Endodermal cell (in vitro differentiated cells): ENCODE measurements at regions not wholly inside any gene's neighbourhood (a gene's known extent, or its start where the extent isn't known, plus 50 kb on each side); places are given as distances from the start of the nearest gene placed in this dataset.

Experiments
- DNase-seq: peaks from one replicate; pipeline ENCODE4 v3.0.0-alpha.2; 2017
- H3K27ac ChIP-seq: 2 replicates; pipeline ENCODE4 v1.5.1; 2013; ENCODE audit warnings: mild to moderate bottlenecking, low read depth, low read length, moderate library complexity
- H3K27me3 ChIP-seq: 2 replicates; pipeline ENCODE4 v1.6.1; 2013; ENCODE audit warnings: mild to moderate bottlenecking, low read length, moderate library complexity; ENCODE audit not compliant: insufficient read depth, control insufficient read depth, poor library complexity, severe bottlenecking
- H3K36me3 ChIP-seq: 2 replicates; pipeline ENCODE4 v1.7.0; 2013; ENCODE audit warnings: mild to moderate bottlenecking, low read length, moderate library complexity; ENCODE audit not compliant: control insufficient read depth, insufficient read depth
- H3K4me1 ChIP-seq: one replicate; pipeline ENCODE4 v1.7.0; 2013; ENCODE audit warnings: low read length; ENCODE audit not compliant: control insufficient read depth, insufficient read depth
- H3K4me3 ChIP-seq: 2 replicates; pipeline ENCODE4 v1.5.1; 2013; ENCODE audit warnings: mild to moderate bottlenecking, low read length, moderate library complexity
- H3K9ac ChIP-seq: 2 replicates; pipeline ENCODE4 v1.6.1; 2013; ENCODE audit warnings: mild to moderate bottlenecking, low read length, moderate library complexity; ENCODE audit not compliant: poor library complexity, severe bottlenecking; ENCODE audit errors: extremely low read depth
- H3K9me3 ChIP-seq: 2 replicates; pipeline ENCODE4 v1.6.1; 2013; ENCODE audit warnings: mild to moderate bottlenecking, low read length, moderate library complexity; ENCODE audit not compliant: control insufficient read depth
- H3K27ac Mint-ChIP-seq: 2 replicates; pipeline ENCODE4 v1.8.0; 2020; ENCODE audit warnings: mixed read lengths
- H3K27me3 Mint-ChIP-seq: 2 replicates; pipeline ENCODE4 v1.8.0; 2021; ENCODE audit warnings: mild to moderate bottlenecking, mixed read lengths; ENCODE audit not compliant: insufficient read depth
- H3K36me3 Mint-ChIP-seq: 2 replicates; pipeline ENCODE4 v1.8.0; 2020; ENCODE audit warnings: low read depth, mixed read lengths
- H3K4me1 Mint-ChIP-seq: 2 replicates; pipeline ENCODE4 v1.8.0; 2020; ENCODE audit warnings: mixed read lengths
- H3K4me3 Mint-ChIP-seq: 2 replicates; pipeline ENCODE4 v1.8.0; 2020; ENCODE audit warnings: mild to moderate bottlenecking, moderate library complexity, mixed read lengths
- H3K9me3 Mint-ChIP-seq: 2 replicates; pipeline ENCODE4 v1.8.0; 2020; ENCODE audit warnings: mild to moderate bottlenecking, mixed read lengths
- CTCF ChIP-seq: fragments of 200-600 bp; sonication (generic); conservative IDR thresholded peaks from 2 replicates; pipeline ENCODE4 v1.5.0; 2021; ENCODE audit warnings: antibody characterized with exemption, mild to moderate bottlenecking
- WGBS, 2 experiments: methylation state at CpG; one replicate each; pipeline versions ENCODE4 v1.1.5 to v1.1.7; 2013; ENCODE audit warnings: missing lambda C conversion rate in 2 of 2, mixed read lengths in 1 of 2; ENCODE audit not compliant: insufficient coverage in 1 of 2, insufficient read length in 1 of 2; 5-methylcytosine and 5-hydroxymethylcytosine counted together

DNA sequence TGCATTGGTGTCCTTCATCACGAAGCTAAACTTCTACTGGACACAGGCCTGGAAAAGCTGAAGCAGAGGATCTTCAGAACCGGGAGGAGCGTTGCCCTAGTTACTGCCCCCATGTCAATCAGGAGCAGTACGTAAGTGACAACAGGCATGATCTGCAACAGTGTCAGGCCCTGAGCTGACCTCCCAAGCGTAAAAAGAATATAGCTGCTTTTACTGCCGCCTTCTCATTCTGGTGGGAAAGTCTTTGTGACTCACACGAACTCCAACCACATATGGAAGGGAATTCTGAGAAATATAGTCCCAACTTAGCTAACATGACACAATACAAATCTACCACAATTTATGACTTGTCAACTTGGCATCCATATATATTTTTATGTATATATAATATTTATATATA, 1007.7 kb upstream of the CDH2 start:
- no peak overlapping the region for H3K27ac Mint-ChIP-seq
- TF ChIP-seq CTCF: no peak
- peaks cover 16% of the 10 kb centered on the region for H3K4me1 Mint-ChIP-seq
- WGBS, 2 experiments: 92 to 93% methylated on average over 6 to 7 of the region's 7 CpGs
- no peaks in the 10 kb centered on the region for H3K36me3 Mint-ChIP-seq
- Histone ChIP-seq H3K9me3 (no peaks in the 10 kb centered on the region), H3K36me3 (no peaks in the 10 kb centered on the region), H3K4me3 (no peak overlapping the region), H3K27me3 (no peaks in the 10 kb centered on the region), H3K4me1 (peaks cover 5% of the 10 kb centered on the region), H3K9ac (no peak overlapping the region), H3K27ac (no peak overlapping the region)
- no peaks in the 10 kb centered on the region for H3K27me3 Mint-ChIP-seq
- no peak overlapping the region for H3K4me3 Mint-ChIP-seq
- DNase-seq: no peak
- H3K9me3 Mint-ChIP-seq: no peaks in the 10 kb centered on the region

DNA sequence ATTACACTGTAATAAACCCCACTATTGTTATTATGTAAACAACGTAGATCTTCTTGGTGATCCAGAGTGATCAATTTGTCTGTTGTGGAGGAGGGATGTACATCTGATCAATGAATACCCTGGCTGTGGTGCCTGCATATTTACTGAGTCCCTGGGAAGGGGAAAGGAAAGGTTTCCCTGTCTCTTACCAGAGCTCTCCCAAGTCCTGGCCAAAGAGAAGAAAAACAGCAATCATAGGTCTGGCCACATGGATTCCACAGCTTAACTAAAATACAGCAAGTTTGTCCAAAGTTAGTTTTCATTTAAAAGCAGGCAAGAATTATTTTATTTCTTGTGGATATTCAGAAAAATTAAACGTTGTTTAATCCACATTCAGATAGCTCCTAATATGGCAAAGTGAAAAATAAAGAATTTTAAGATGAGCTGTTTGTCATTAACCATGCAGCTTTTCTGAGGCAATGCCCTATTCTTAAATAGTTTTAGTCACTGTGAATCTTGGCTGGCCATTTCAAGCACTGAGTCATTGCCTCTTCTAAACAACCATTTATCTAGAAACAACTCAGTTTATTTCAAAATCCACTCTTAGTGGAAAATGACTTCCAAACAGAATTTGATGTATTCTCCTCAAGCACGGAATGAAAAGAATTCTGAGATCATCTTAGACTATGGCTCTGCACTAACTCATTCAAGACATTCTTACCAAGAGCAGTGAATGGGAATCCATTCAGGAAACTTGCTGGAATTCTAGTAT, 1004.4 kb upstream of the CDH2 start:
- DNase-seq: no peak
- Mint-ChIP-seq H3K36me3 (no peaks in the 10 kb centered on the region), H3K4me1 (peaks cover 10% of the 10 kb centered on the region), H3K27ac (no peak overlapping the region), H3K9me3 (no peaks in the 10 kb centered on the region), H3K4me3 (no peak overlapping the region), H3K27me3 (no peaks in the 10 kb centered on the region)
- WGBS, 2 experiments: 60 to 90% methylated on average over 1 to 3 of the region's 3 CpGs
- Histone ChIP-seq H3K27ac (no peak overlapping the region), H3K27me3 (no peaks in the 10 kb centered on the region), H3K4me3 (no peak overlapping the region), H3K36me3 (no peaks in the 10 kb centered on the region), H3K9me3 (no peaks in the 10 kb centered on the region), H3K9ac (no peak overlapping the region), H3K4me1 (peaks cover 5% of the 10 kb centered on the region)
- no peak for TF ChIP-seq CTCF

DNA sequence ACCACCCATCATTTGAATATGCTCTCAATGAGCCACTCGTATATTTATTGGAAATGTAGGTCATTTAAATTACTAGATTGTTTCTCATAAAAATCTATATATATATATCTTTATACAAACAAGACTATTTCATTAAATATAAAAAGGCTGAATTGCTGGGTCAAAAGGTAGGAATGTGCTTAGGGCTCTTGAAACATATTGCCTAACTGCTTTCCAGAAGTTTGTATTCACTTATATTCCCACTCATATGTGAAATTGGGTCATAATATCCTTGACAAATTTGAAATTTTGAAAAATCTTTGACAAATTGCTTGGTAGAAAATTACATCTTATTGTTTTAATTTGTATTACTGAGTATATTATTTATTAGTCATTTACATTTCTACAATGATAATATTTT, 999.8 kb upstream of the CDH2 start:
- Mint-ChIP-seq H3K4me3 (no peak overlapping the region), H3K27me3 (no peaks in the 10 kb centered on the region), H3K9me3 (no peaks in the 10 kb centered on the region), H3K27ac (no peak overlapping the region), H3K36me3 (no peaks in the 10 kb centered on the region), H3K4me1 (peaks cover under 1% of the 10 kb centered on the region)
- Histone ChIP-seq H3K4me3 (no peak overlapping the region), H3K36me3 (no peaks in the 10 kb centered on the region), H3K27ac (no peak overlapping the region), H3K9me3 (no peaks in the 10 kb centered on the region), H3K4me1 (no peaks in the 10 kb centered on the region), H3K27me3 (no peaks in the 10 kb centered on the region), H3K9ac (no peak overlapping the region)
- no peak for DNase-seq
- no CpG with 5 or more reads among the region's 1 CpG for WGBS, 2 experiments
- TF ChIP-seq CTCF: no peak
